A673 (cell line): ENCODE measurements at regions not wholly inside any gene's neighbourhood (a gene's known extent, or its start where the extent isn't known, plus 50 kb on each side); places are given as distances from the start of the nearest gene placed in this dataset.

Source experiments
- BruUV-seq: library from RNA; stranded (reverse); fragments of 400-500 nt; replicated peaks from 2 replicates; lab custom pipeline; 2021; lab: Mats Ljungman, UMichigan
- CTCF ChIA-PET: fragments of 300-600 bp; sonication (Branson Sonifier 250); formaldehyde crosslinking; loops from one replicate; lab custom pipeline; 2022; ENCODE audit warnings: antibody characterized with exemption; lab: Charles Lee
- POLR2A ChIA-PET: fragments of 300-600 bp; sonication (Branson Sonifier 250); formaldehyde crosslinking; loops from one replicate; lab custom pipeline; 2022; ENCODE audit warnings: antibody characterized with exemption; ENCODE audit not compliant: low non-redundant PET; lab: Charles Lee
- DNase-seq: peaks from one replicate; pipeline ENCODE4 v3.0.0-alpha.2; 2015; ENCODE audit warnings: low spot score
- H3K27ac ChIP-seq: fragments of 200-600 bp; sonication (generic); 2 replicates; pipeline ENCODE4 v1.5.1; 2016; ENCODE audit warnings: mixed run types, low read depth, mild to moderate bottlenecking, mixed read lengths, antibody characterized with exemption, low read length; ENCODE audit not compliant: poor library complexity, severe bottlenecking
- H3K27me3 ChIP-seq: fragments of 200-600 bp; sonication (generic); replicated peaks from 2 replicates; pipeline ENCODE4 v1.6.1; 2017; ENCODE audit warnings: mixed run types, low read depth, mild to moderate bottlenecking, mixed read lengths, antibody characterized with exemption, low read length; ENCODE audit not compliant: insufficient read depth, poor library complexity
- H3K36me3 ChIP-seq: fragments of 200-600 bp; sonication (generic); 2 replicates; pipeline ENCODE4 v1.6.1; 2016; ENCODE audit warnings: mixed run types, mild to moderate bottlenecking, mixed read lengths, antibody characterized with exemption, low read length; ENCODE audit not compliant: insufficient read depth, poor library complexity, severe bottlenecking
- H3K4me1 ChIP-seq: fragments of 200-600 bp; sonication (generic); 2 replicates; pipeline ENCODE4 v1.6.1; 2017; ENCODE audit warnings: mixed run types, mild to moderate bottlenecking, mixed read lengths, antibody characterized with exemption, low read length; ENCODE audit not compliant: insufficient read depth, poor library complexity, severe bottlenecking
- H3K4me3 ChIP-seq: fragments of 200-600 bp; sonication (generic); 2 replicates; pipeline ENCODE4 v1.5.1; 2016; ENCODE audit warnings: low read depth, mixed run types, mild to moderate bottlenecking, mixed read lengths, low read length; ENCODE audit not compliant: poor library complexity, severe bottlenecking
- H3K9me3 ChIP-seq: fragments of 200-600 bp; sonication (generic); 2 replicates; pipeline ENCODE4 v1.6.1; 2016; ENCODE audit warnings: mixed run types, low read depth, mild to moderate bottlenecking, mixed read lengths, antibody characterized with exemption, low read length; ENCODE audit not compliant: poor library complexity, severe bottlenecking
- EZH2 ChIP-seq: fragments of 200-600 bp; sonication (generic); IDR thresholded peaks from 2 replicates; pipeline ENCODE4 v1.6.1; 2017; ENCODE audit warnings: borderline replicate concordance, low read depth, mild to moderate bottlenecking, mixed read lengths, antibody characterized with exemption, low read length; ENCODE audit not compliant: poor library complexity, severe bottlenecking
- intact Hi-C: fragments of 100-400 bp; cut with micrococcal nuclease; formaldehyde crosslinking; loops from one replicate; pipeline ENCODE4 v1.10.0; 2022; ENCODE audit not compliant: unreplicated experiment
- TF ChIP-seq, protein P1 (sequence below): fragments of 300-800, 200-600 bp; sonication (generic); conservative IDR thresholded peaks from 2 replicates; pipeline ENCODE4 v1.5.1; 2017; ENCODE audit warnings: low read depth, mild to moderate bottlenecking, antibody characterized with exemption, low read length, moderate library complexity, mixed read lengths

GRCh38 chr5:167228134-167228533, 1063.3 kb upstream of the WWC1 start:
- H3K27me3 ChIP-seq, result no peaks in the 10 kb centered on the region
- H3K27ac ChIP-seq, result no peak overlapping the region
- TF ChIP-seq EZH2, result no peak
- TF ChIP-seq, protein P1, sequence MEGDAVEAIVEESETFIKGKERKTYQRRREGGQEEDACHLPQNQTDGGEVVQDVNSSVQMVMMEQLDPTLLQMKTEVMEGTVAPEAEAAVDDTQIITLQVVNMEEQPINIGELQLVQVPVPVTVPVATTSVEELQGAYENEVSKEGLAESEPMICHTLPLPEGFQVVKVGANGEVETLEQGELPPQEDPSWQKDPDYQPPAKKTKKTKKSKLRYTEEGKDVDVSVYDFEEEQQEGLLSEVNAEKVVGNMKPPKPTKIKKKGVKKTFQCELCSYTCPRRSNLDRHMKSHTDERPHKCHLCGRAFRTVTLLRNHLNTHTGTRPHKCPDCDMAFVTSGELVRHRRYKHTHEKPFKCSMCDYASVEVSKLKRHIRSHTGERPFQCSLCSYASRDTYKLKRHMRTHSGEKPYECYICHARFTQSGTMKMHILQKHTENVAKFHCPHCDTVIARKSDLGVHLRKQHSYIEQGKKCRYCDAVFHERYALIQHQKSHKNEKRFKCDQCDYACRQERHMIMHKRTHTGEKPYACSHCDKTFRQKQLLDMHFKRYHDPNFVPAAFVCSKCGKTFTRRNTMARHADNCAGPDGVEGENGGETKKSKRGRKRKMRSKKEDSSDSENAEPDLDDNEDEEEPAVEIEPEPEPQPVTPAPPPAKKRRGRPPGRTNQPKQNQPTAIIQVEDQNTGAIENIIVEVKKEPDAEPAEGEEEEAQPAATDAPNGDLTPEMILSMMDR, result no peak
- peaks cover 6% of the 10 kb centered on the region for H3K4me1 ChIP-seq
- DNase-seq, result no peak
- intact Hi-C loops, result no loop called here
- POLR2A ChIA-PET, result no interaction called here
- no peaks in the 10 kb centered on the region for H3K9me3 ChIP-seq
- CTCF ChIA-PET, result no interaction called here
- no peak overlapping the region for H3K4me3 ChIP-seq
- H3K36me3 ChIP-seq, result no peaks in the 10 kb centered on the region
- BruUV-seq, result no TSS peak

- intact Hi-C loops, result no loop called here
- H3K27me3 ChIP-seq, result no peaks in the 10 kb centered on the region
- no peak overlapping the region for H3K4me3 ChIP-seq
- no TSS peak for BruUV-seq
- H3K27ac ChIP-seq, result no peak overlapping the region
- TF ChIP-seq, protein P1, result no peak
- no peak for TF ChIP-seq EZH2
- ChIA-PET POLR2A (no interaction called here), CTCF (no interaction called here)
- DNase-seq, result no peak
- no peaks in the 10 kb centered on the region for H3K36me3 ChIP-seq
- H3K9me3 ChIP-seq, result no peaks in the 10 kb centered on the region
- H3K4me1 ChIP-seq, result peaks cover 7% of the 10 kb centered on the region
These were observed 1061.7 kb upstream of the WWC1 start for GRCh38 chr5:167229751-167230150.

GRCh38 chr5:167230414-167230813, 1061.0 kb upstream of the WWC1 start:
- TF ChIP-seq EZH2, result no peak
- TF ChIP-seq, protein P1, result no peak

More at GRCh38 chr5:167230414-167230813, 1061.0 kb upstream of the WWC1 start:
- POLR2A ChIA-PET, result no interaction called here
- intact Hi-C loops, result no loop called here
- CTCF ChIA-PET, result no interaction called here
- Histone ChIP-seq H3K4me3 (no peak overlapping the region), H3K27ac (no peak overlapping the region), H3K27me3 (no peaks in the 10 kb centered on the region), H3K9me3 (no peaks in the 10 kb centered on the region), H3K36me3 (no peaks in the 10 kb centered on the region), H3K4me1 (peaks cover 7% of the 10 kb centered on the region)
- DNase-seq, result no peak
- BruUV-seq, result no TSS peak
